H9 (cell line): ENCODE measurements at regions not wholly inside any gene's neighbourhood (a gene's known extent, or its start where the extent isn't known, plus 50 kb on each side); places are given as distances from the start of the nearest gene placed in this dataset.

Experiments
- DNase-seq: peaks from one replicate; pipeline ENCODE4 v3.0.0-alpha.2; 2017
- H2AFZ ChIP-seq: one replicate; pipeline ENCODE4 v1.6.1; 2013; ENCODE audit warnings: mild to moderate bottlenecking, low read length, control low read depth, moderate library complexity
- H2AK5ac ChIP-seq: 2 replicates; pipeline ENCODE4 v1.6.1; 2013; ENCODE audit warnings: low read length, control low read depth, mixed read lengths; ENCODE audit not compliant: insufficient read length
- H2BK120ac ChIP-seq: one replicate; pipeline ENCODE4 v1.6.1; 2013; ENCODE audit warnings: low read depth, mild to moderate bottlenecking, low read length, control low read depth, inconsistent platforms; ENCODE audit not compliant: poor library complexity, severe bottlenecking
- H2BK12ac ChIP-seq: 2 replicates; pipeline ENCODE4 v1.6.1; 2013; ENCODE audit warnings: low read length, control low read depth, mixed read lengths, low read depth; ENCODE audit not compliant: insufficient read length
- H2BK15ac ChIP-seq: 2 replicates; pipeline ENCODE4 v1.6.1; 2013; ENCODE audit warnings: low read depth, low read length, control low read depth
- H2BK20ac ChIP-seq: one replicate; pipeline ENCODE4 v1.6.1; 2013; ENCODE audit warnings: low read depth, mild to moderate bottlenecking, low read length, control low read depth, inconsistent platforms; ENCODE audit not compliant: poor library complexity, severe bottlenecking
- H2BK5ac ChIP-seq: 2 replicates; pipeline ENCODE4 v1.6.1; 2013; ENCODE audit warnings: low read length, control low read depth, mixed read lengths; ENCODE audit not compliant: insufficient read length
- H3K14ac ChIP-seq: 2 replicates; pipeline ENCODE4 v1.6.1; 2013; ENCODE audit warnings: low read length, control low read depth; ENCODE audit not compliant: insufficient read depth
- H3K18ac ChIP-seq: 2 replicates; pipeline ENCODE4 v1.6.1; 2013; ENCODE audit warnings: low read depth, mild to moderate bottlenecking, mixed read lengths, low read length, control low read depth; ENCODE audit not compliant: insufficient read length
- H3K23ac ChIP-seq: 2 replicates; pipeline ENCODE4 v1.6.1; 2013; ENCODE audit warnings: low read length, control low read depth, mixed read lengths, low read depth; ENCODE audit not compliant: insufficient read length
- H3K23me2 ChIP-seq: 2 replicates; pipeline ENCODE4 v1.6.1; 2013; ENCODE audit warnings: low read depth, mild to moderate bottlenecking, mixed read lengths, low read length, control low read depth; ENCODE audit not compliant: insufficient read length, poor library complexity, severe bottlenecking
- H3K27ac ChIP-seq: 2 replicates; pipeline ENCODE4 v1.5.1; 2013; ENCODE audit warnings: low read length, control low read depth, mixed read lengths, low read depth; ENCODE audit not compliant: insufficient read length
- H3K27me3 ChIP-seq: 2 replicates; pipeline ENCODE4 v1.6.1; 2013; ENCODE audit warnings: low read length, control low read depth, inconsistent platforms; ENCODE audit not compliant: insufficient read depth
- H3K4ac ChIP-seq: 2 replicates; pipeline ENCODE4 v1.6.1; 2013; ENCODE audit warnings: low read depth, mild to moderate bottlenecking, control low read depth, inconsistent platforms, low read length, moderate library complexity
- H3K4me1 ChIP-seq: 2 replicates; pipeline ENCODE4 v1.6.1; 2013; ENCODE audit warnings: low read length, control low read depth, inconsistent platforms; ENCODE audit not compliant: insufficient read depth
- H3K4me2 ChIP-seq: 2 replicates; pipeline ENCODE4 v1.6.1; 2013; ENCODE audit warnings: low read length, control low read depth, mixed read lengths; ENCODE audit not compliant: insufficient read length, insufficient read depth
- H3K56ac ChIP-seq: 2 replicates; pipeline ENCODE4 v1.6.1; 2013; ENCODE audit warnings: low read depth, mild to moderate bottlenecking, mixed read lengths, low read length, control low read depth; ENCODE audit not compliant: insufficient read length
- H3K79me1 ChIP-seq: 2 replicates; pipeline ENCODE4 v1.6.1; 2013; ENCODE audit warnings: low read depth, mild to moderate bottlenecking, moderate library complexity, low read length, control low read depth, inconsistent platforms; ENCODE audit not compliant: insufficient read depth, poor library complexity, severe bottlenecking
- H3K79me2 ChIP-seq: 2 replicates; pipeline ENCODE4 v1.6.1; 2013; ENCODE audit warnings: low read length, control low read depth, inconsistent platforms; ENCODE audit not compliant: insufficient read depth
- H3K9ac ChIP-seq: 2 replicates; pipeline ENCODE4 v1.6.1; 2013; ENCODE audit warnings: low read length, control low read depth, mixed read lengths; ENCODE audit not compliant: insufficient read length; ENCODE audit errors: extremely low read depth
- H3K9me3 ChIP-seq: one replicate; pipeline ENCODE4 v1.6.1; 2013; ENCODE audit warnings: low read depth, low read length, inconsistent platforms; ENCODE audit not compliant: control insufficient read depth
- H3T11ph ChIP-seq: one replicate; pipeline ENCODE4 v1.6.1; 2013; ENCODE audit warnings: mild to moderate bottlenecking, low read length, control low read depth, inconsistent platforms
- H4K20me1 ChIP-seq: one replicate; pipeline ENCODE4 v1.6.1; 2013; ENCODE audit not compliant: control insufficient read depth, insufficient read length, insufficient read depth
- H4K5ac ChIP-seq: 2 replicates; pipeline ENCODE4 v1.6.1; 2013; ENCODE audit warnings: low read depth, mild to moderate bottlenecking, mixed read lengths, low read length, control low read depth; ENCODE audit not compliant: insufficient read length
- H4K8ac ChIP-seq: replicated peaks from 2 replicates; pipeline ENCODE4 v1.6.1; 2013; ENCODE audit warnings: low read length, control low read depth, mixed read lengths, low read depth; ENCODE audit not compliant: insufficient read length
- H4K91ac ChIP-seq: 2 replicates; pipeline ENCODE4 v1.6.1; 2013; ENCODE audit warnings: low read depth, mild to moderate bottlenecking, moderate library complexity, mixed read lengths, low read length, control low read depth; ENCODE audit not compliant: insufficient read length
- H3K27ac Mint-ChIP-seq, 3 experiments: 2 replicates in 2 of 3; 3 replicates in 1 of 3; pipeline ENCODE4 v1.8.0; 2020 to 2021; ENCODE audit warnings: mixed read lengths in 3 of 3, mild to moderate bottlenecking in 1 of 3, moderate library complexity in 1 of 3
- H3K27me3 Mint-ChIP-seq: 2 replicates; pipeline ENCODE4 v1.8.0; 2021; ENCODE audit warnings: low read depth, mild to moderate bottlenecking, moderate library complexity, mixed read lengths
- H3K36me3 Mint-ChIP-seq, 3 experiments: 2 replicates in 2 of 3; 3 replicates in 1 of 3; pipeline ENCODE4 v1.8.0; 2020 to 2021; ENCODE audit warnings: low read depth in 3 of 3, mixed read lengths in 3 of 3; ENCODE audit not compliant: insufficient read depth in 1 of 3
- H3K4me1 Mint-ChIP-seq, 2 experiments: 2 replicates each; pipeline ENCODE4 v1.8.0; 2020; ENCODE audit warnings: mixed read lengths in 2 of 2
- H3K4me3 Mint-ChIP-seq, 2 experiments: 2 replicates in 1 of 2; 3 replicates in 1 of 2; pipeline ENCODE4 v1.8.0; 2020 to 2021; ENCODE audit warnings: mild to moderate bottlenecking in 2 of 2, mixed read lengths in 2 of 2, moderate library complexity in 1 of 2
- H3K9me3 Mint-ChIP-seq, 2 experiments: 2 replicates in 1 of 2; 3 replicates in 1 of 2; pipeline ENCODE4 v1.8.0; 2020; ENCODE audit warnings: mild to moderate bottlenecking in 2 of 2, mixed read lengths in 2 of 2, moderate library complexity in 1 of 2
- CTCF ChIP-seq: fragments of 200-600 bp; sonication (generic); conservative IDR thresholded peaks from 3 replicates; pipeline ENCODE4 v1.8.0; 2021; ENCODE audit warnings: antibody characterized with exemption, mild to moderate bottlenecking
- WGBS: extraction: QIAGEN DNeasy Blood & Tissue Kit; methylation state at CpG from one replicate; pipeline ENCODE4 v1.1.7; 2013; ENCODE audit warnings: missing lambda C conversion rate, low lambda C conversion rate, mixed read lengths; ENCODE audit not compliant: insufficient read length; ENCODE audit errors: extremely low coverage; 5-methylcytosine and 5-hydroxymethylcytosine counted together

DNA sequence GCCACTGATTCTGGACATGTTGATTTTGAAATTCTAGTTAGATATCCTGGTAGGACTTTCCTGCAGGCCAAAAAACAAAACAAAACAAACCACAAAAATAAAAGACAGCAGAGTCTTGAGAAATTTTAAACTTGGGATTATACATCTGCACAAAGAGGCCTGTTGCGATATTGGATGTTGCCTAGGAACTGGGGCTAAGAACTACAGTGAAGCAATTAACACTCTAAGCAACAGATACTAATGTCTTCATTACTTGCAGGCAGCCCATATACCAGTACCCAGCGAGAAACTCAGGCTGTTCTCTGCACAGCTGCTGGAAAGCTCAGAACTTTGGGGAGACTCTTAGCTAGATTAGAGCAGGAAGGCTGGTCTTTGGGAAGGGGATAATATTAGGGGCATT lies 69.1 kb upstream of the SCOC start:
- H2AFZ ChIP-seq, result no peak overlapping the region
- H3K23me2 ChIP-seq, result no peaks in the 10 kb centered on the region
- H3K4me1 ChIP-seq, result no peaks in the 10 kb centered on the region; the same call in 1 of the 2 replicates
- no peak overlapping the region for H3T11ph ChIP-seq
- H3K14ac ChIP-seq, result no peak overlapping the region
- Mint-ChIP-seq H3K36me3 (no peaks in the 10 kb centered on the region), H3K9me3 (no peaks in the 10 kb centered on the region), H3K4me3 (no peak overlapping the region), H3K27ac (no peak overlapping the region), H3K27me3 (peaks cover 50% of the 10 kb centered on the region), H3K4me1 (no peaks in the 10 kb centered on the region)
- no peak overlapping the region for H2BK20ac ChIP-seq
- no peaks in the 10 kb centered on the region for H3K9me3 ChIP-seq
- H2BK15ac ChIP-seq, result no peak overlapping the region
- H4K5ac ChIP-seq, result no peak overlapping the region
- H3K4me2 ChIP-seq, result no peak overlapping the region
- H2BK5ac ChIP-seq, result no peak overlapping the region
- no peak overlapping the region for H4K91ac ChIP-seq
- no peaks in the 10 kb centered on the region for H3K27me3 ChIP-seq
- H3K4ac ChIP-seq, result no peak overlapping the region
- H2BK120ac ChIP-seq, result no peak overlapping the region
- H3K9ac ChIP-seq, result no peak overlapping the region
- no peak for DNase-seq
- no peaks in the 10 kb centered on the region for H4K20me1 ChIP-seq
- no peaks in the 10 kb centered on the region for H3K79me1 ChIP-seq
- no peak for TF ChIP-seq CTCF
- no peaks in the 10 kb centered on the region for H3K79me2 ChIP-seq
- no peak overlapping the region for H3K27ac ChIP-seq
- no CpG with 5 or more reads among the region's 2 CpGs for WGBS
- H3K18ac ChIP-seq, result no peak overlapping the region
- no peak overlapping the region for H3K23ac ChIP-seq
- no peak overlapping the region for H2AK5ac ChIP-seq
- no peak overlapping the region for H2BK12ac ChIP-seq
- H3K56ac ChIP-seq, result no peak overlapping the region
- H4K8ac ChIP-seq, result no peak overlapping the region
